PC-9 (cell line): ENCODE measurements at regions not wholly inside any gene's neighbourhood (a gene's known extent, or its start where the extent isn't known, plus 50 kb on each side); places are given as distances from the start of the nearest gene placed in this dataset.

ENCODE experiments used
- BruUV-seq: library from RNA; stranded (reverse); fragments of 400-500 nt; replicated peaks from 2 replicates; lab custom pipeline; 2021; lab: Mats Ljungman, UMichigan
- CTCF ChIA-PET: fragments of 300-600 bp; sonication (Branson Sonifier 250); formaldehyde crosslinking; loops from one replicate; lab custom pipeline; 2022; ENCODE audit warnings: antibody characterized with exemption; lab: Charles Lee
- POLR2A ChIA-PET: fragments of 300-600 bp; sonication (Branson Sonifier 250); formaldehyde crosslinking; loops from one replicate; lab custom pipeline; 2022; ENCODE audit warnings: antibody characterized with exemption; ENCODE audit not compliant: unreplicated experiment; lab: Charles Lee
- DNase-seq, 2 experiments: peaks; one replicate each; pipeline versions ENCODE4 v3.0.0 to v3.0.0-alpha.2; 2015 to 2022; ENCODE audit warnings: mixed read lengths in 1 of 2
- H2AFZ ChIP-seq: fragments of 200-600 bp; sonication (generic); 2 replicates; pipeline ENCODE4 v1.8.1; 2017; ENCODE audit warnings: antibody characterized with exemption
- H3F3A ChIP-seq: fragments of 200-600 bp; sonication (generic); 2 replicates; pipeline ENCODE4 v1.8.1; 2017; ENCODE audit warnings: antibody characterized with exemption, mild to moderate bottlenecking, low read depth; ENCODE audit not compliant: insufficient read depth
- H3K27ac ChIP-seq: fragments of 200-600 bp; sonication (generic); 2 replicates; pipeline ENCODE4 v1.6.1; 2016; ENCODE audit warnings: mixed run types
- H3K27me3 ChIP-seq: fragments of 200-600 bp; sonication (generic); 2 replicates; pipeline ENCODE4 v1.6.1; 2016; ENCODE audit warnings: low read depth, mixed run types; ENCODE audit not compliant: insufficient read depth
- H3K36me3 ChIP-seq: fragments of 200-600 bp; sonication (generic); 2 replicates; pipeline ENCODE4 v1.6.1; 2016; ENCODE audit warnings: low read depth, mixed run types
- H3K4me1 ChIP-seq: fragments of 200-600 bp; sonication (generic); replicated peaks from 2 replicates; pipeline ENCODE4 v1.6.1; 2016; ENCODE audit warnings: mixed run types; ENCODE audit not compliant: insufficient read depth
- H3K4me2 ChIP-seq: fragments of 200-600 bp; sonication (generic); 2 replicates; pipeline ENCODE4 v1.6.1; 2017; ENCODE audit warnings: mixed run types
- H3K4me3 ChIP-seq: fragments of 200-600 bp; sonication (generic); 2 replicates; pipeline ENCODE4 v1.6.1; 2016; ENCODE audit warnings: mixed run types
- H3K79me2 ChIP-seq: fragments of 200-600 bp; sonication (generic); 2 replicates; pipeline ENCODE4 v1.6.1; 2017; ENCODE audit warnings: low read depth, mixed run types
- H3K9me2 ChIP-seq: fragments of 200-600 bp; sonication (generic); 2 replicates; pipeline ENCODE4 v1.8.1; 2017; ENCODE audit warnings: mild to moderate bottlenecking; ENCODE audit not compliant: insufficient read depth
- H3K9me3 ChIP-seq: fragments of 200-600 bp; sonication (generic); 2 replicates; pipeline ENCODE4 v1.8.1; 2016; ENCODE audit warnings: low read depth; ENCODE audit not compliant: insufficient read depth
- H4K20me1 ChIP-seq: fragments of 200-600 bp; sonication (generic); 2 replicates; pipeline ENCODE4 v1.8.1; 2017; ENCODE audit not compliant: insufficient read depth
- CTCF ChIP-seq: fragments of 200-600 bp; sonication (generic); conservative IDR thresholded peaks from 2 replicates; pipeline ENCODE4 v1.6.1; 2017; ENCODE audit warnings: mixed run types, antibody characterized with exemption, mild to moderate bottlenecking, moderate library complexity
- EZH2 ChIP-seq: fragments of 200-600 bp; sonication (generic); IDR thresholded peaks from 2 replicates; pipeline ENCODE4 v1.8.0; 2017; ENCODE audit warnings: antibody characterized with exemption, low read depth
- intact Hi-C: fragments of 100-400 bp; cut with micrococcal nuclease; formaldehyde crosslinking; loops from one replicate; pipeline ENCODE4 v1.10.0; 2022; ENCODE audit not compliant: unreplicated experiment

- no peaks in the 10 kb centered on the region for H3K4me1 ChIP-seq
- POLR2A ChIA-PET, result no interaction called here
- no peak overlapping the region for H3K4me3 ChIP-seq
- H3K4me2 ChIP-seq, result no peak overlapping the region
- H3K9me3 ChIP-seq, result no peaks in the 10 kb centered on the region
- H3K9me2 ChIP-seq, result no peaks in the 10 kb centered on the region
- no peak overlapping the region for H2AFZ ChIP-seq
- CTCF ChIA-PET, result no interaction called here
- no TSS peak for BruUV-seq
- H3F3A ChIP-seq, result no peaks in the 10 kb centered on the region
- no peaks in the 10 kb centered on the region for H3K79me2 ChIP-seq
- H3K36me3 ChIP-seq, result no peaks in the 10 kb centered on the region
- intact Hi-C loops, result loop anchor here (10.0 kb wide), 1 partner anchor 566 kb away; no protein-coding TSS in a partner anchor
- DNase-seq, result no peak
- H3K27ac ChIP-seq, result no peak overlapping the region
- H4K20me1 ChIP-seq, result no peaks in the 10 kb centered on the region
- no peaks in the 10 kb centered on the region for H3K27me3 ChIP-seq
- TF ChIP-seq EZH2 (no peak), CTCF (no peak)
Measured at GRCh38 chr1:29518183-29518835, 282.0 kb downstream of the PTPRU start.

- intact Hi-C loops, result loop anchor here (10.0 kb wide), 1 partner anchor 567 kb away; no protein-coding TSS in a partner anchor
- no TSS peak for BruUV-seq
- TF ChIP-seq CTCF (no peak), EZH2 (no peak)
- no peaks in the 10 kb centered on the region for H3K27me3 ChIP-seq
- no peaks in the 10 kb centered on the region for H3K4me1 ChIP-seq
- no peak for DNase-seq
- H2AFZ ChIP-seq, result no peak overlapping the region
- no peaks in the 10 kb centered on the region for H3K79me2 ChIP-seq
- H3K27ac ChIP-seq, result no peak overlapping the region
- H3F3A ChIP-seq, result no peaks in the 10 kb centered on the region
- no peaks in the 10 kb centered on the region for H3K9me3 ChIP-seq
- ChIA-PET CTCF (no interaction called here), POLR2A (no interaction called here)
- no peaks in the 10 kb centered on the region for H4K20me1 ChIP-seq
- no peaks in the 10 kb centered on the region for H3K9me2 ChIP-seq
- no peaks in the 10 kb centered on the region for H3K36me3 ChIP-seq
- no peak overlapping the region for H3K4me3 ChIP-seq
- no peak overlapping the region for H3K4me2 ChIP-seq
Measured at GRCh38 chr1:29517251-29518086, 281.1 kb downstream of the PTPRU start.

GRCh38 chr1:29516063-29516820 lies 279.9 kb downstream of the PTPRU start:
- H3K4me3 ChIP-seq, result no peak overlapping the region
- no peak for DNase-seq
- H3K79me2 ChIP-seq, result no peaks in the 10 kb centered on the region
- no peaks in the 10 kb centered on the region for H3K4me1 ChIP-seq
- no peaks in the 10 kb centered on the region for H3K27me3 ChIP-seq
- no peaks in the 10 kb centered on the region for H3K9me3 ChIP-seq
- intact Hi-C loops, result loop anchor here (10.0 kb wide), 1 partner anchor 569 kb away; no protein-coding TSS in a partner anchor
- no peaks in the 10 kb centered on the region for H4K20me1 ChIP-seq
- no TSS peak for BruUV-seq
- ChIA-PET POLR2A (no interaction called here), CTCF (no interaction called here)
- no peak overlapping the region for H2AFZ ChIP-seq
- no peaks in the 10 kb centered on the region for H3F3A ChIP-seq
- no peak for TF ChIP-seq CTCF
- TF ChIP-seq EZH2, result no peak
- H3K9me2 ChIP-seq, result no peaks in the 10 kb centered on the region
- no peak overlapping the region for H3K4me2 ChIP-seq
- H3K27ac ChIP-seq, result no peak overlapping the region
- H3K36me3 ChIP-seq, result no peaks in the 10 kb centered on the region
